HEK293 (cell line): ENCODE measurements at regions not wholly inside any gene's neighbourhood (a gene's known extent, or its start where the extent isn't known, plus 50 kb on each side); places are given as distances from the start of the nearest gene placed in this dataset.

Experiments
- CTCF ChIA-PET: fragments of 350-600 bp; formaldehyde crosslinking; extraction: SDS; loops from one replicate; lab custom pipeline; 2021; ENCODE audit warnings: antibody characterized with exemption; lab: Yijun Ruan, JAX
- POLR2A ChIA-PET: fragments of 300-600 bp; formaldehyde crosslinking; extraction: SDS; loops from one replicate; lab custom pipeline; 2020; ENCODE audit warnings: antibody characterized with exemption, inconsistent platforms; lab: Yijun Ruan, JAX
- H3K27ac ChIP-seq: fragments of 200-500 bp; sonication (Bioruptor generic); 2 replicates; pipeline ENCODE4 v1.5.1; 2014; ENCODE audit warnings: low read depth, low read length, control low read depth, inconsistent platforms; ENCODE audit errors: extremely low read depth
- H3K36me3 ChIP-seq, 2 experiments: fragments of 200-500 bp in 1 of 2; sonication (Bioruptor generic) in 1 of 2; 1 replicate in 1 of 2; 2 replicates in 1 of 2; pipeline ENCODE4 v1.5.1; 2014 to 2017; ENCODE audit warnings: inconsistent platforms in 2 of 2, low read length in 2 of 2; ENCODE audit not compliant: control insufficient read depth in 2 of 2, insufficient read depth in 1 of 2
- H3K4me1 ChIP-seq: fragments of 200-500 bp; sonication (Bioruptor generic); 2 replicates; pipeline ENCODE4 v1.5.1; 2014; ENCODE audit warnings: mild to moderate bottlenecking, low read length, inconsistent platforms; ENCODE audit not compliant: control insufficient read depth, insufficient read depth
- H3K4me3 ChIP-seq: 2 replicates; pipeline ENCODE4 v1.5.1; 2011; ENCODE audit warnings: low read depth, mild to moderate bottlenecking, control low read depth, low read length, moderate library complexity
- H3K9me3 ChIP-seq: fragments of 200-500 bp; sonication (Bioruptor generic); 2 replicates; pipeline ENCODE4 v1.5.1; 2014; ENCODE audit warnings: low read depth, low read length, inconsistent platforms; ENCODE audit not compliant: control insufficient read depth, insufficient read depth
- ATF2 ChIP-seq: fragments of 450-650 bp; formaldehyde crosslinking; IDR thresholded peaks from 2 replicates; pipeline ENCODE4 v1.5.1; 2016; ENCODE audit warnings: missing biosample characterization, missing genetic modification characterization, low read depth
- BCL6B ChIP-seq: fragments of 450-650 bp; formaldehyde crosslinking; IDR thresholded peaks from 2 replicates; pipeline ENCODE4 v1.5.1; 2017; ENCODE audit warnings: missing biosample characterization, missing genetic modification characterization
- GLI2 ChIP-seq: fragments of 450-650 bp; formaldehyde crosslinking; IDR thresholded peaks from 2 replicates; pipeline ENCODE4; 2017; ENCODE audit warnings: missing biosample characterization, missing genetic modification characterization, low read depth, borderline replicate concordance
- GLIS2 ChIP-seq: fragments of 450-650 bp; formaldehyde crosslinking; IDR thresholded peaks from 2 replicates; pipeline ENCODE4 v1.5.1; 2016; ENCODE audit warnings: missing biosample characterization, missing genetic modification characterization
- OVOL3 ChIP-seq: fragments of 450-650 bp; formaldehyde crosslinking; IDR thresholded peaks from 2 replicates; pipeline ENCODE4 v1.5.1; 2016; ENCODE audit warnings: missing biosample characterization, missing genetic modification characterization
- SCRT1 ChIP-seq: fragments of 450-650 bp; formaldehyde crosslinking; IDR thresholded peaks from 2 replicates; pipeline ENCODE4 v1.5.1; 2016; ENCODE audit warnings: missing biosample characterization, missing genetic modification characterization, borderline replicate concordance
- SP2 ChIP-seq: fragments of 450-650 bp; formaldehyde crosslinking; IDR thresholded peaks from 2 replicates; pipeline ENCODE4 v1.5.1; 2016; ENCODE audit warnings: missing biosample characterization, missing genetic modification characterization
- WT1 ChIP-seq: fragments of 450-650 bp; formaldehyde crosslinking; IDR thresholded peaks from 2 replicates; pipeline ENCODE4 v1.5.1; 2016; ENCODE audit warnings: missing biosample characterization, missing genetic modification characterization
- ZBTB1 ChIP-seq: fragments of 450-650 bp; formaldehyde crosslinking; IDR thresholded peaks from 2 replicates; pipeline ENCODE4 v1.5.1; 2016; ENCODE audit warnings: missing biosample characterization, missing genetic modification characterization
- ZBTB11 ChIP-seq: fragments of 450-650 bp; formaldehyde crosslinking; conservative IDR thresholded peaks from 2 replicates; pipeline ENCODE4 v1.5.1; 2016; ENCODE audit warnings: low read depth, missing biosample characterization, missing genetic modification characterization
- ZNF19 ChIP-seq: fragments of 450-650 bp; formaldehyde crosslinking; IDR thresholded peaks from 2 replicates; pipeline ENCODE4; 2016; ENCODE audit warnings: missing biosample characterization, missing genetic modification characterization, low read depth
- ZNF510 ChIP-seq: fragments of 450-650 bp; formaldehyde crosslinking; IDR thresholded peaks from 2 replicates; pipeline ENCODE4 v1.5.1; 2018; ENCODE audit warnings: mild to moderate bottlenecking, missing genetic modification characterization, missing biosample characterization; ENCODE audit not compliant: insufficient replicate concordance
- ZNF785 ChIP-seq: fragments of 450-650 bp; formaldehyde crosslinking; IDR thresholded peaks from 2 replicates; pipeline ENCODE4 v1.5.1; 2016; ENCODE audit warnings: missing biosample characterization, missing genetic modification characterization
- ZSCAN16 ChIP-seq: fragments of 450-650 bp; formaldehyde crosslinking; IDR thresholded peaks from 2 replicates; pipeline ENCODE4 v1.5.1; 2016; ENCODE audit warnings: missing biosample characterization, missing genetic modification characterization
- ZSCAN18 ChIP-seq: fragments of 450-650 bp; formaldehyde crosslinking; IDR thresholded peaks from 2 replicates; pipeline ENCODE4 v1.5.1; 2016; ENCODE audit warnings: missing biosample characterization, missing genetic modification characterization
- TF ChIP-seq, protein P1 (sequence below): fragments of 450-650 bp; formaldehyde crosslinking; IDR thresholded peaks from 2 replicates; pipeline ENCODE4 v1.5.1; 2017; ENCODE audit warnings: missing biosample characterization, missing genetic modification characterization
- TF ChIP-seq, protein P2 (sequence below): fragments of 450-650 bp; IDR thresholded peaks from 2 replicates; pipeline ENCODE4 v1.5.1; 2018; ENCODE audit warnings: missing biosample characterization, mild to moderate bottlenecking, missing genetic modification characterization

DNA sequence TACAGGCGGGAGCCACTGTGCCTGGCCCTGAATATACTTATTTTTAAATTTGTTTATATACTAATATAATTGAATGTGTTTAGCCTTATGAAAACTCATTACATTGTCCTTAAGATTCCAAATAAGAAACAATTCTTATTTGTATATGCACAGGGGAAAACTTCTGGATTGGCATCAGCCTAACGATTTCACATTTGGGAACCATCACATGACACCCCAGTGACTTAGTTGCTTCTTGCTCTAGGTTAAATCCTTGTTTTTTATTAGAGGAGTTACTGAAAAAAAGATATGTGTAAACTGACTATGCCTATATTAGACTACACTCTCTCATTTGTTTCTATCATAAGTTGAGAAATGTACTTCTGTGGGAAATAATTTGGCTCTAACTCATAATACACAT is 520.2 kb downstream of the SPRY1 start:
- Histone ChIP-seq H3K36me3 (no peaks in the 10 kb centered on the region), H3K27ac (no peak overlapping the region), H3K9me3 (no peaks in the 10 kb centered on the region), H3K4me1 (no peaks in the 10 kb centered on the region), H3K4me3 (no peak overlapping the region)
- ChIA-PET POLR2A (no interaction called here), CTCF (no interaction called here)
- TF ChIP-seq OVOL3 (tag by site-specific recombination) = no peak
- no peak for TF ChIP-seq ZNF785
- no peak for TF ChIP-seq ZSCAN16
- no peak for TF ChIP-seq ATF2 (tag by site-specific recombination)
- TF ChIP-seq SP2 (tag by site-specific recombination) = no peak
- no peak for TF ChIP-seq ZBTB11
- TF ChIP-seq, protein P1, sequence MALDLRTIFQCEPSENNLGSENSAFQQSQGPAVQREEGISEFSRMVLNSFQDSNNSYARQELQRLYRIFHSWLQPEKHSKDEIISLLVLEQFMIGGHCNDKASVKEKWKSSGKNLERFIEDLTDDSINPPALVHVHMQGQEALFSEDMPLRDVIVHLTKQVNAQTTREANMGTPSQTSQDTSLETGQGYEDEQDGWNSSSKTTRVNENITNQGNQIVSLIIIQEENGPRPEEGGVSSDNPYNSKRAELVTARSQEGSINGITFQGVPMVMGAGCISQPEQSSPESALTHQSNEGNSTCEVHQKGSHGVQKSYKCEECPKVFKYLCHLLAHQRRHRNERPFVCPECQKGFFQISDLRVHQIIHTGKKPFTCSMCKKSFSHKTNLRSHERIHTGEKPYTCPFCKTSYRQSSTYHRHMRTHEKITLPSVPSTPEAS (tag by site-specific recombination) = no peak
- TF ChIP-seq BCL6B (tag by site-specific recombination) = no peak
- TF ChIP-seq WT1 (tag by site-specific recombination) = no peak
- no peak for TF ChIP-seq ZSCAN18 (tag by site-specific recombination)
- no peak for TF ChIP-seq ZBTB1
- no peak for TF ChIP-seq SCRT1 (tag by site-specific recombination)
- TF ChIP-seq, protein P2, sequence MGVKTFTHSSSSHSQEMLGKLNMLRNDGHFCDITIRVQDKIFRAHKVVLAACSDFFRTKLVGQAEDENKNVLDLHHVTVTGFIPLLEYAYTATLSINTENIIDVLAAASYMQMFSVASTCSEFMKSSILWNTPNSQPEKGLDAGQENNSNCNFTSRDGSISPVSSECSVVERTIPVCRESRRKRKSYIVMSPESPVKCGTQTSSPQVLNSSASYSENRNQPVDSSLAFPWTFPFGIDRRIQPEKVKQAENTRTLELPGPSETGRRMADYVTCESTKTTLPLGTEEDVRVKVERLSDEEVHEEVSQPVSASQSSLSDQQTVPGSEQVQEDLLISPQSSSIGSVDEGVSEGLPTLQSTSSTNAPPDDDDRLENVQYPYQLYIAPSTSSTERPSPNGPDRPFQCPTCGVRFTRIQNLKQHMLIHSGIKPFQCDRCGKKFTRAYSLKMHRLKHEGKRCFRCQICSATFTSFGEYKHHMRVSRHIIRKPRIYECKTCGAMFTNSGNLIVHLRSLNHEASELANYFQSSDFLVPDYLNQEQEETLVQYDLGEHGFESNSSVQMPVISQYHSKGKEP (tag by site-specific recombination) = no peak

- Histone ChIP-seq H3K4me1 (no peaks in the 10 kb centered on the region), H3K4me3 (no peak overlapping the region), H3K27ac (no peak overlapping the region), H3K36me3 (no peaks in the 10 kb centered on the region), H3K9me3 (no peaks in the 10 kb centered on the region)
- TF ChIP-seq GLI2 (tag by site-specific recombination) = no peak
- no peak for TF ChIP-seq GLIS2 (tag by site-specific recombination)
- no peak for TF ChIP-seq ZNF19 (tag by site-specific recombination)
- TF ChIP-seq ZNF510 = no peak
- ChIA-PET POLR2A (no interaction called here), CTCF (no interaction called here)
Measured at GRCh38 chr4:123919576-123920098, 523.0 kb downstream of the SPRY1 start.
